NCI-H1694 (cell line): ENCODE measurements at regions not wholly inside any gene's neighbourhood (a gene's known extent, or its start where the extent isn't known, plus 50 kb on each side); places are given as distances from the start of the nearest gene placed in this dataset.
A peak's percentile ranks its signal among the peaks of the same experiment; 100 is the strongest.

Source experiments
- DNase-seq: peaks from one replicate; lab custom pipeline; 2025; lab: John Stamatoyannopoulos, UW

DNA sequence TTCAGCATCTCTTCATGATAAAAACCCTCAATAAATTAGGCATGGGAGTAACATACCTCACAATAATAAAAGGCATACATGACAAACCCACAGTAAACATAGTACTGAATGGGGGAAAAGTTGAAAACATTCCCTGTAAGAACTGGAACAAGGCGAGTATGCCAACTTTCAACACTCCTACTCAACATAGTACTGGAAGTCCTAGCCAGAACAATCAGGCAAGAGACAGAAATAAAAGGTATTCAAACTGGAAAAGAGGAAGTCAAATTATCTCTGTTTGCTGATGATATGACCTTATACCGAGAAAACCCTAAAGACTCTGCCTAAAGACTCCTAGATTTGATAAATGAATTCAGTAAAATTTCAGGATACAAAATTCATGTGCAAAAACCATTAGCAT is 167.6 kb downstream of the TMEM38B start:
- DNase-seq: no peak

DNA sequence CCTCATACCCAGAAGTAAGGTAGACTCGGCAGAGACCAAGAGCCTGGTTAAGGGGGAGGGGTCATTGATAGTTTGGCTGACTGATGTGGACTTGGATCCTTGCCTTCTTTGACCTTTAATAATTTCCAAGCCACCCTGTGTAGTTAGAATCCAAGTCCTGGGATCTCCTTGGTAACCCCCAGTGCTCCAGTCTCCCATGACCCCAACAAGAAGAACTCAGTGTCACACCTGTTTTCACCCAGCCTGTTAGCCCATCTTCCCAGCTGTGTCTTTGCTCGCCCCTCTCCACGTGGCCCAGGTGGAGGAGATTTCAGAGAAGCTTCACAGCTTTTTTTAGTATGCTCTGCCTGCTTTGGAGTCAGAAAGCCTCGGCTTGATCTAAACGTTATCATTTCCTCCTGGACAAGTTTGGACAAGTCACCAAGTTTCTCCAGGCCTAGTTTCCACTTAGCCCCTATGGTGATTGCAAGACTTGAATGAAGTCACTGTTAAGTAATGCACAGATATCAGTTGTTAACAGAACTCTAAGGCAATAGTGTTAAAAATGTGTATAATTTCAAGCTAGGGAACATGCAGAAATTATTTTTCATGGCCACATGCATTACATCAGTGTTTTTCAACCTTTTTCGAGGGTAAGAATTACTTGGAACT is 170.0 kb downstream of the TMEM38B start:
- no peak for DNase-seq

DNA sequence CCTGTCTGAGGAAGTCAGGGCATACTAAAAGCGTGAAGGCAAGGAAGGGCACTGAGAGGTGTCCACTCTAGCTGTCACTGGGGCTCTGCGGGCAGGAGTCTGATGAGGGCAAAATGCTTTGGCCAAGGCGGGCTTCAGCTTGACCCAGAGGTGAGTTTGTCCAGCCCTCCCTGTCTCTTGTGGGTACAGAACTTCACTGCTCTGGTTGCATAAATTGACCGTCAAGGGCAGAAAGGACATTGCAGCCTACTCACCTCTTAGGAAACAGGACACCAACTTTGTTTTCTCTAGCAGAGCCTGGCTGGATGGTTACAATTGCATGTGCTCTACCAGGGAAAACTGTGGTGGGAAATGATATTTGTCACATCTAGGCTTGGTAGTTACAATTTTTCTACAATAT is 170.9 kb downstream of the TMEM38B start:
- no peak for DNase-seq

DNA sequence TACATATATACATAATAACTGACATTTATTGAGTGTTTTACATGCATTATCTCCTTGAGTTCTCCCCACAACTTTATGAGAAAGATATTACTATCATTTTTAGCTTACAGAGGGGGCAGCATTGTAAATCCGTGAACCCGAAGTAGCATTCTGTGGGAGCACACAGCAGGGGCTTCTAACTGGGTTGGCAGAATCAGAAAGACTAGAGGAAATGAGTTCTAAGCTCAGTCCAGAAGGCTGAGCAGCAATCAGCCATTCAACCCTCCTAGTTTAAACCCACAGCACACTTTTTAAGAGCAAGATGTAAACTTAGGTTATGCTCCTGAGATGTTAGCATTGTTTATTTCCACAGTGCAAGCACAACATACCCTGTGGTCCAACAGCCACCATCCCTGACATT is 177.2 kb downstream of the TMEM38B start:
- DNase-seq: no peak

DNA sequence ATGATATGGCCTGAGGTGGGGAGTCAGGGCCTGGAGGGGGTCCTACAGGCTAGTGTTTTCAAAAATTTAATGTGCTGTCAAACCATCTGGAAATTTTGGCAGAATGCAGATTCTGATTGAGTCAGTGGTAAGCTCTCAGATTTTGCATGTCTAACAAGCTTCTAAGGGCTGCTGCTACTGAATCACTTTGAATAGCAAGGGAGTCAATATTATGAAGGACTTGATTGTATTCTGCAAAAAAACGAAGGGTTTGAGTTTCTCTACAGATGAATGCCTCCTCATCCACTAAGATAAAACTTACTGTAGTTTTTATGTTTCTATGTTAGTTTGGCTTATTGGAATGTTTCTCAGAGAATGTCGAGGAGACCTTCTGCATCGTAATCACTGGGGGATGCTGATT is 179.5 kb downstream of the TMEM38B start:
- DNase-seq: no peak

DNA sequence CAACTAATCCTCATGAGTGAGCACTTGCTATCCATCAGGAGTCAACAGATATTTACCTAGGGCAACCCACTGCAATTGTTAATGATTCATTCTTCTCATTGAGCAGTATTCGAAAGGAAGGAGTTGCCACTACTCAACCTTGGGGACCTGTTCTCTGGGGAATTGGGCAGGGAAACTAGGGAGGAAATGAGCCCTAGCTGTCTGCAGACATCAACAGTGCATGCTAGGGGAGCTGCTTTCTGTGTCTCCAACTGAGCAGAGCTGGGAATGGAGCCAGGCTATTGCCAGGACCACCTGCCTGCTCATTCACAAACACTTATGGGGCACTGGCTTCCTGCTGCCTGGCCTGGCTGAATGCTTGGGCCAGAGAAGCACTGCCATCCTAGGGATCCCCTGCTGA is 183.4 kb downstream of the TMEM38B start:
- peak; percentile 76 for DNase-seq

DNA sequence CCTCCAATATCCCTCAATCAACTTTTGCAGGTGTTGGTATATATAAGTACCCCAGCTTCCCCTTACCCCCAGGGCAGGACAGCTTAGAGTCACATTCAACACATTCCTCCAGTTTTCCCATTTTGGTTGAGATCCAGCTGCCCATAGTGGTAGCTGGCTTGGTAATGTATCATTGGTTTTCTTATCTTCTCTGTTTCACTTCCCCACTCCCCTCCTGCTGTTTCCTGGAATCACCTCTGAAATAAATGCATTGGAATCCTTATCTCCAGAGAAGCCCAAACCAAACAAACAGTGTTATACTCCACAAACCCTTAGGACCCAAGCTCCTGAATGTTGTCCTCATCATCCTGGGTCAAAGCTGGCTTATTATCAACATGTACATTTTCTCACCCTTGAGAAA is 184.8 kb downstream of the TMEM38B start:
- DNase-seq: no peak

DNA sequence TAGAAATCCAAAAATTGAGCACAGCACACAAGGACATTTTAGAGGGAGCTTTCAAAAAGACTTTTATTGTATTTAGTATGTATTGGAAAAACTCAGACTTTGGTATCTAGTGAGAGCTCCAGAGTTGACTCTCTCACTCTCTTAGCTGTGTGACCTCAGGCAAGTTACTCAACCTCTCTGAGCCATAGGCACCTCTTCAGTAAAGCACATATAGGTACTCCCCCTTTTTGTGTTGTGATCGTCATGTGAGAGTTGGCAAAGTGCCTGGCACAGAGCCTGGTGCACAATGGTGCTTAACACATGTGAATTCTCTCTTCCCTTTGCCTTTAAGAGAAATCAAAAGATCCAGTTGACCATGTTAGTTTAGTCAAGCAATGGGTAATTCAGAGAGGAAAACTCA is 186.2 kb downstream of the TMEM38B start:
- DNase-seq: peak; percentile 8

DNA sequence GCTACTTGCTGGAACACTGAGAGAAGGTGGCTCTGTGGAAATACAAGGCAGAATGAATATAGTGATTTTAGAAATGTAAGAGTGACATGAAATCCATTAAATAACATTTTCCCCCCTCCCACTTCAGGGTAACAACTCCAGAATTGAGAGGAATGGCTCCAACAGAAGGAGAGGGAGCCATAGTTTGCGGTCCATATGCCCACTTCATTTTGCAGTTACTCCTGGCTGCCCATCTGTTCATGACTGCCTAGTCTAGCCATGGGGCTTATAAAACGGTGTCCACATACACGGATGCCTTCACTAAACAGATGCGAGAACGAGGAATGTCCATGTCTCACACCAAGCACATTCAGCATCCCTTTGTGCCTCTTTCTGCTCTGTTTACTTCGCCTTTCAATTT is 186.7 kb downstream of the TMEM38B start:
- DNase-seq: peak; percentile 28

DNA sequence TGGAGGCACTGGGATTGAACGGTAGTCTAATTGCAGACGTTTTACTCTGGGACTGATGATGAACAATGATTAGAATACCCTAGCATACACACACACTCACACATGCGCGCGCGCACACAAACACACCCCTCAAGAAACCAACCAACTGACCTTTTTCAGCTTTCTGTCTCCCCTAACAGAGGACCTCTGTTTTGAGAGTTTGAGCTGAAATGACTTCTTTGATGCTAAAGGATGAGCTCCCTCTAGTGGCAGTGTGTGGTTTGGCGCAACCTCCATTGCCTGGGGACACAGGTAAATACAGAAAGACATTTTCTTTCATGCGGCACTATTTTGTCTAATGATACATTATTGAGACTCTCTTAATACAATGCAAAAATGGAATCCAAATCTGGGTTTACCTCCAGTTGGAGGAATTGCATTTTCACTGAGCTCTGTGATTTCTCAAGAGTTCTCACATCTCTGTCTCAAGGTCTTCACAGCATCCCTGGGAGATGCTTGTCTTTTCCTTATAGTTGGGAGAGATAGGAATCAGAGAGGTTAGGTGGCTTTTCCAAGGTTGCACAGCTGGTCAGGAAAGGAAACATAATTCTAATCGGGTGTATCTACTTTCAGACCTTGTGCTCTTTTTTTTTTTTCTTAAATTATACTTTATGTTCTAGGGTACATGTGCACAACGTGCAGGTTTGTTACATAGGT is 187.5 kb downstream of the TMEM38B start:
- peak; percentile 79 for DNase-seq

DNA sequence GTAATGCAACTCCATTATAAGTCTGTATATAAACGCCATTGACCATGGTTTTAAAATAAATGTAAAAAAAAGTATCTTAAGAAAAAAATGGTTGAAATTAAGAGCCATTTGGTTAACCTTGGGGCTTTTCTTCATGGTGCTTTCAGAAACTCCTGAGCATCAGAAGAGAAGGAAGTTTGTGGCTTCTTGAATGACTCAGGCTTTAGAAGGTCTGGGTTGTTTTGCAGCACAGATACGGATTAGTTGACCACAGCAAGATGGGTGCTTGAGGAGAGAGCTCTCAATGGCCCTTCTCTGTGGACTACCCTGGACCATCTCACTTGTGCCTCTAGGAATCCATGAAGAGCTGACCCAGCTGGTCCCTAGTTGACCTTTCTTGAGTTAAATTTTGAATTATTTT is 189.5 kb downstream of the TMEM38B start:
- DNase-seq: no peak

DNA sequence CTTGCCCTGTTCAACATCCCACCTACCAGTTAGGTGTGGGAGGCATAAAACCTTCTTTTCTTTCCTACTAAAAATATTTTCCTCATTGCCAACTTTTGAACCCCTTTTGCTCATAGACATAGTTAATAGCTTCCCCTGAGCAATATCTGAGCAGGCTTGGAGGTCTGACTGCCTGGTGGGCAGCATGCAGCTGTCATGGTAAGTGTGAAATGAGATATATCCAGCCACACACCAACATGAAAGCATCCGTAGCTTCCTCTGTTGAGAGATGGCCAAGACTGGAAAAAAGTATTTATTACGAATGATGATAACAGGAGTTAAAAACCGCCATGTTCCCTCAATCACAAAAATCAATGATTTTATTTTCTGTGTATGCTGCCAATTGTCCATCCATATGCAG is 190.1 kb downstream of the TMEM38B start:
- no peak for DNase-seq

DNA sequence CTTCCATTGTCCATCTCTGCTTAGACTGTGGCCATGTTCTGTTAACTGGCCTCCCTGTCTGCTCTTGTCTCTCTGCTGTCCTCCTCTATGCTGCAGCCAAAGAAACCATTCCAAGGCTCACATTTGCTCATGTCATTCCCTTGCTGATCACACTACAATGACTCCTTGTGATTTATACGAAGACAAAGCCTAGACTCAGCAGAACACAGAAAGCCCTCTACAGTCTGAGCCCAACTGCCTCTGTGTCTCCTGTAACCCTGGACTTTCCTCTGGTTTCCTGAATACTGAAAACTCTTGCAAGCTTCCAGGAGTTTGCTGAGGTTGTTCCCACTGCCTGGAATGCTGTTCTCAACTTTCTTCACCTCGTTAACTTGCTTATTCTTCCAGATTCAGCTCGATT is 191.8 kb downstream of the TMEM38B start:
- no peak for DNase-seq

DNA sequence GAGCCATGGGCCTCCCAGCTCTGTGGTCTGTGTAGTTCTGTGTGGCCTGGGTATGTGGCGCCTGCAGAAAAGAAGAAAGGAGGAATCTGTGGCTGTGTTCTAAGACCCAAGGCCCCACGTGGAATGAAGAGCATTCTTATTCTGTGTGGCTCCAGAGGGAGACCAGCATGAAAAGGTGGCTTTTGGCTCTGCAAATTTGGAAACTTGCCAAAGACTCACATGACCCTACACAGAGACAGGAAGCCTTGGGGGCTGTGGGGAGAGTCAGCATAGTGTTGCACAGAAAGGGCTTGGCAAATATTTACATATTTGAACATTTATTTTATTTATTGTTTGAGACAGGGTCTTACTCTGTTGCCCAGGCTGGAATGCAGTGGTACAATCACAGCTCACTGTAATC is 193.3 kb downstream of the TMEM38B start:
- DNase-seq: no peak

DNA sequence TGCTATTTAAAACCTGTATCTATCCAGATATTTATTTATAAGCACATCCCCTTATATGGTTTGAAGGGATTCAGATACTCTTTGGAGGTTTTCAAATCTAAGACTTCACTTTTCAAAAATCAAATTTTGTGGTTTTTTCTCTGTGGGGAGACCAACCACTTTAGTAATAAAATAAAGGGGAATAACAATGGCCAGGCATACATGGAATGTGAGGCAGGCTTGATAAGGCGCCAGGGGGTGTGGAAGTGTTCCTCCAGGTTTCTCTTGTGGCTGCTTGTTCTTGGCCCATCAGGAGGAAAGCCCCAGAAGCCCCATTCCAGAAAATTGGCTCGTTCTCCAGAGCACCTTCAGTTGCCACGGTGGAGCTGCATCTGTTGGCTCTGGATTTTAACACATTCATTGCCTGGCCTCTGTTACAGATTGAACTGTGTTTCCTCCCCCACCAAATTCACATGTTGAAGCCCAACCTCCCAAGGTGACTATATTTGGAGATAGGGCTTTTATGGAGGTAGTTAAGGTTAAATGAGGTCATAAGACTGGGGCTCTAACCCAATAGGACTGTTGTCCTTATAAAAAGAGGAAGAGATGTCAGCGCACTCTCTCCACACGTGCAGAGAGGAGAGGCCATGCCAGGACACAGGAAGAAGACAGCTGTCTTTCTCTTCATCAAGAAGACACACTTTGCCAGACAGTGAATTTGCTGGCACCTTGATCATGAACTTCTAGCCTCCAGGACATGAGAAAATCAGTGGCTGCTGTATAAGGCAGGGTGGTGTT is 195.9 kb downstream of the TMEM38B start:
- no peak for DNase-seq

DNA sequence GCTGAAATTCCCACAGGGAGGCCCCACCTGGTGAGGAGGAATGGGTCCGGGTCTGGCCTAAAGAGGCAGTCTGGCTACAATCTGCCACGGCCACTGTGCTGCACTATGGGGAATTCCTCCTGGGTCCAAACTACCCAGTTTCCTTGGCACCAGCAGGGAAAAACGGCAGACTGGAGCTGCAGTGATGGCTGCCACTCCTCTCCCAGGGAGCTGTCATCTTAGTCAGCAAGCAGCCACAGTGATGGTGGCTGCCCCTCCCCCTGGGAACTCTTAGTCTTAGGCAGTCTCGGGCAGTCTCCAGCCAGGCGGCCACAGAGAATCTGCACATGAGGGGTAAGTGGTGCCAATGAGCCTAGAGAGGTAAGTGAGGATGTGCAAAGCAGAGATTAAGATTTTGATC is 205.8 kb downstream of the TMEM38B start:
- DNase-seq: no peak

DNA sequence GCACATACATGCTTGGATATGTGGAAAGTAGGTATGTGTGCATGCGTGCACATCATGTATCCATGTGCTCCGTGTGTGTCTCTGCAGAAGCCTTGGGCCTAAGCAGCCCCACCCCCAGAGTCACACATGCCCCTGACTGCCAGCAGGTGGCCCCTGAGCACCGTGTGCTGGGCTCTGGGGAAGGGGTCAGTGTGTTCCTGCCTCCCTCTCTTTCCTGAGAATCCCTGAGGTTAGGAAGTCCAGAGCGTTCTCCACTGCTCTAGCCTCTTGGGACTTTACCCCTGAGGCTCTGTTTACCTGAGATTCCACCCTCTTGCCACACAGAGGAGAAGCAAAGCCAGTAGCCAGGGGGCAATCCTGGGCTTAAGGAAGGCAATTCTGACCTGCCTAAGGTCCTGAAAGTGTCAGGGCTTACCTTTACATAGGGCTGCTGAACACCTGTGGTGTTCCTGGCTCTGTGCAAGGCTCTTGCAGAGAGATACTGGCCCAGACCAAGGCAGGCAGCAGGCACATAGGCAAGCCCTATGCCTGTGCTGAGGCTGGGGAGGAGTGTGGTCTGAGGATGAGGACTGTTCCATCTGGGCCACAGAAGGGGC is 207.3 kb downstream of the TMEM38B start:
- DNase-seq: peak; percentile 28

DNA sequence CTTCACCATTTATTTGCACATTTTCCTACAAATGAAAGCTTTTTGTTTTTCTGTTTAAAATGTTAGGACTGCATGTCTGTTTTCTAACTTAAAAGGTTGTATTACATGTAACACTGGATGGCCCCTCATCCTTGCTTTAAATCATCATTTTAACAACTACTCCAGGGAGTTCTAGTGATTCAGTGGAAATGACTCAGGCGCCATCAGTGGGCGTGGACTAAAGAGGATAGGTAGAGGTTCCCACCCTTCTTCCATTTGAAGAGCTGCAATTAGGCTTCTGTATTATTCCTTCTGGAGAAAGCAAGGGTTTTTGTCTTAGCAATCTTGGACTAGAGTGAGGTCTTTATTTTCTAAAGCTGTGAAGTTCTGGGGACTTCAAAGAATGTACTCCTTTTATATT is 213.7 kb downstream of the TMEM38B start:
- DNase-seq: no peak

DNA sequence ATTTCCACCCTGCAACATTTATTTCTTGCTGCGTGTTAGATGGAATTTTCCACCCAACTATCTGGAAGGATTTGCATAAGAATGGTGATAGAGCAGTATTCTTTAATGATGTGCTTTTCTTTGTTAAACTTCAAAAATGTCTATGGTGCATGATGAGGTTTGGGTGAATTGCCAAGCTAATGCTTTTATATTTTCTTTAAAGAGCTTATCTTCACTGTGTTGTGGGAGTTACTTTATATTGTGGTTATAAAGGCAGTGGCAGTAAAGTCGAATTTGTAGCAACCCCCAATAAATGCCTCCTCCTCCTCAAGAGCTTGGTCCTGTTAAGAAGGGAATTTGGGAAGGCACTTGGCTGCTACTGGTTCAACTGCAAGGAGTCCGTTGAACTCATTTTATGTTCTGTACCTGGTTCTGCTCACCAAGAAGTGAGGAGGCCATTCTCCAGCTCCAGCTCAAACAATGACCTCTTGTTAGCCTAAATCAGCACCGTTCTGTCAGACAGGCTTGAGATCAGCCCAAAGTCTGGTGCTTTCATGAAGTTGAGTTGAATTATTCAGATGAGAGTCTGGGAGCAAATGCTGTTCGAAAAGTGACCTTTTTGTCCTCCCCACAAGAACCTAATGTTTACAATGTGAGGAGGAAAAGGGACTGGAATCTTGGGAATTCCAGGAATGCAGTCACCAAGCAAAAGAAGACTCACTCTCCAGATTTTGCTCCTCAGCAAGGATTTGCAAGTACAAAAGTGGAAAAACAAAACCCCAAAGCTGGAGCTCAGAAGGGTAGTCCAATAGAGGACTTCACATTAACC is 217.0 kb downstream of the TMEM38B start:
- no peak for DNase-seq

DNA sequence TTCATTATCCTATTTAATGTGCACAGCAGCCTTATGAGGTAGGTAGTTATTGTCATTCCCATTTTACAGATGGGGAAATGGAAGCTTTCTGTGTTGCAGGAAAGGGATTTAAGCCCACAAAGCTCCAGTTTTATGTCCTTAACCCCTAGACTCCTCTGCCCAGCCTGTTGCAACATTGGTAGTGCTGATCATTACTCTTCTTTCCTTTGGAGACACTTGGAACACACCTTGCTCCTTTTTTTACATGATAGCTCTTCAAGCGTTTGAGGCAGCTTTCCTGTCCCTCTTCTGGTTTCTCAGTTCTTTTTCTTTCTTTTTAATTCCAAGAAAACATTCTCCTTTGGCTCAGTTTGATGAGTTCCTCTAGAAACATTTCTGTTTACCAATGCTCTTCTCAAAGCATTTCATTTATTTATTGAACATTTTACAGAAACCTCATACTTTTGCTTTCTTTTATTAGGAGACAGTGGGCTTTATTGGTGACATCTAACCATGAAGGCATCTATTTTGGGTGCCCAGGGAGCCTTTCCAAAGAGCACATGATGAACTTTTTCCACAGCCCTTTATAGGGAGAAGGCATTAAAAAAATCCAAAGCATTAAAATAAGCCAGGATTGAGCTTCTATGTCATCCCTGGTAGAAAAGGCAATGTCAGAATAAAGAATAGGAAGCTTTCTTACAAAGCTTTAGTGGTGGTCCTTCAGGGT is 218.0 kb downstream of the TMEM38B start:
- DNase-seq: no peak

DNA sequence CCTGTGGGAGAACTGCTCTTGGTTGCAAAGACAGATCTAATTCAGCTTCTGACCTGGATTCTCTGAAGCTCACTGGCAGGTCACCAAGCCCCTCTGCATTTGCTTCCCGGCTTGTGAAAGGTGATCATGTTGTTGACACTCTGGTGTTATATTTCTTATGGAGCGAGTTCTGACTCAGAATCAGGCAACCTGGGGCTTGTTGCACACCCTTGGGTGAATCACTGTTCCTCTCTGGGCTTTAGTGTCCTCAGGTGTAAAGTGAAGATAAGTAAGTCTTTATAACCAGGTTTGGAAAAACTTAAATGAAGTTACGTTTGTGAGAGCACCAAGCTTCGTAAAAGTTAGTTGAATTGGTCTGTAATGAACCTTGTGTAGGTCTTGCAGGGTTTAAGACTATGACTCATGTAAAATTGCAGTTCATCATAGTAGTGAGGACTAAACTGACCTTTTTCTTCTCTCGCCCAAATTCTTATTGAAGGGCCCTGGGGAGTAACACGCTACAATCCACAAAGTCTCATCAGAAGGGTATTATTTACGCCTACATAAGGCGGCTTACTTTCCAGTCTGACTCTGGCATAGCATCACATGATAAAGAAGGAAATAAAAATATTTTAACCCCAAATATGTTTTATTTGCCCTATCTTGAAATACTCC is 218.6 kb downstream of the TMEM38B start:
- DNase-seq: no peak
